ENCODE measurements at regions not wholly inside any gene's neighbourhood (a gene's known extent, or its start where the extent isn't known, plus 50 kb on each side); places are given as distances from the start of the nearest gene placed in this dataset.
A peak's percentile ranks its signal among the peaks of the same experiment; 100 is the strongest.
"Not testable (repeated sequence)": the region's sequence is repeated elsewhere in the genome, so short reads cannot be mapped to it uniquely, and the experiment has no call there.

- no peak overlapping the region for H3K4me3 ChIP-seq (ENCODE audit: low read length)
- DNase-seq (ENCODE audit: low read depth, low spot score): no peak
Observed at GRCh38 chrX:140190441-140191108, 225.3 kb upstream of the CXorf66 start.

DNA sequence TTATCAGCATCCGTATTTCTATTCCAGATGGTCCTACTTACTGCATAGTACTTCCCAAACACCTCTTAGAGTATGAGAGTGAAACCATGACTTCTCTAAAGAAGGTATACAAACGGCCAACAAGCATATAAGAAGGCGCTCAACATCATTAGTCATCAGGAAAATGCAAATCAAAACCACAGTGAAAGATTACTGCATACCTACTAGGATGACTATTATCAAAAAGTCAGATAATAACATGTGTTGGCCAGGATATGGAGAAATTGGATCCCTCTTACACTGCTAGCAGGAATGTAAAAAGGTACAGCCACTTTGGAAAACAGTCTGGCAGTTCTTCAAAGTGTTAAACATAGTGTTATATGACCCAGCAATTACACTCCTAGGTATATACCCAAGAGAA lies 215.3 kb upstream of the CXorf66 start:
- no peak overlapping the region for H3K4me3 ChIP-seq (ENCODE audit: low read length)
- no peak for DNase-seq (ENCODE audit: low read depth, low spot score)

GRCh38 chrX:140177821-140178220 lies 212.5 kb upstream of the CXorf66 start:
- H3K4me3 ChIP-seq (ENCODE audit: low read length): no peak overlapping the region
- DNase-seq (ENCODE audit: low read depth, low spot score): no peak

DNA sequence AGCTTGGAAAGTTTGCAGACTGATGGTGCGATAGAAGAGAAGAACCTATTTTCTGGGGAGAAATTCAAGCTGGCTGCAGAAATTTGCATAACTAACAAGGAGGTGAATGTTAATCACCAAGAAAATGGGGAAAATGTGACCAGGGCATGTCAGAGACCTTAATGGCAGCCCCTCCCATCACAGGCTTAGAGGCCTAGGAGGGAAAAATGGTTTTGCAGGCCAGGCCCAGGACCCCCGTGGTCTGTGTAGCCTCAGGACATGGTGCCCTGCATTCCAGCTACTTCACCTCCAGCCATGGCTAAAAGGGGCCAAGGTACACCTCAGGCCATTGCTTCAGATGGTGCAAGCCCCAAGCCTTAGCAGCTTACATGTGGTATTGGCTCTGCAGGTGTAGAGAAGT lies 207.1 kb upstream of the CXorf66 start:
- DNase-seq (ENCODE audit: low read depth, low spot score): no peak

DNA sequence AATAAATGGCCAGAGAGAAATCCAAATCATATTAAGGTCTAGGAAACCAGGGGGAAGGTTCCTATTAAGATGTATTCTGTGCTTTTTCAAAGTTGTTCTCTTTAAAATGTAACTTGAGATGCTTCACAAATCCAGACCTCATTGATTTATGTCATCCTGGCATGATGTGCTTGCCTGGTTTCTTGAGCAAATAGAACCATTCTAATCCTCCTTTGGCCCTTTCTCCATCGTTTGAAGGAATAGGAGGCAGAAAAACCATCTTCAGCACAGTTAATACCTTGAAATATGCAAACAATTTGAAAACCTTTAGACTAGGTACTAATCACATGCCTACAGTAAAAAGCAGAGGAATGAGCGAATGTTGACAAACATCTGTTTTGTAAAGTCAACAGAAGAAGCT lies 202.2 kb upstream of the CXorf66 start:
- DNase-seq (ENCODE audit: low read depth, low spot score): no peak
- no peak overlapping the region for H3K4me3 ChIP-seq (ENCODE audit: low read length)

More for the DNA sequence above, 207.1 kb upstream of the CXorf66 start:
- H3K4me3 ChIP-seq (ENCODE audit: low read length): no peak overlapping the region

GRCh38 chrX:140165849-140166248 lies 200.5 kb upstream of the CXorf66 start:
- DNase-seq (ENCODE audit: low read depth, low spot score): no peak
- no peak overlapping the region for H3K4me3 ChIP-seq (ENCODE audit: low read length)

- DNase-seq (ENCODE audit: low read depth, low spot score): no peak
Observed at GRCh38 chrX:140164391-140164790, 199.1 kb upstream of the CXorf66 start.

GRCh38 chrX:140163371-140164159 lies 198.2 kb upstream of the CXorf66 start:
- H3K4me3 ChIP-seq (ENCODE audit: low read length): no peak overlapping the region
- DNase-seq (ENCODE audit: low read depth, low spot score): no peak

More at GRCh38 chrX:140164391-140164790, 199.1 kb upstream of the CXorf66 start:
- no peak overlapping the region for H3K4me3 ChIP-seq (ENCODE audit: low read length)

DNA sequence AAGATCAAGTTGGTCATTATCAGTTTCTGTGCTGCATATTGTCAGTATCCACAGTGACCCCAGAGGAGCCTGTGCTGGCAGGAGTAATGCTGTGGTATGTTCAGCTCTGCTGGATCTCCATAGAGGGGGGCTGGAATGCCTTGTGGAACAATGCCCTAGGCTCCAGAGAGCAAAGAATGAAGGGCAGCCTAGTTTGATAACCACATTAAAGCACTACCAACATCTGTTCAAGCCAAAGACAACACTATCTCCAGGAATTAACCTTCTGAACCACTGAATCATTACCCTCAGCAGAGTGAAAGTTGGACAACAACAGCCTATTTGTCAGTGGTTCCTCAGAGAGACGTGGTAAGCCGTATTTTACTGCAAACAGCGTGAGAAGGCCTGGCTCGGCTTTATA lies 192.3 kb upstream of the CXorf66 start:
- no peak for DNase-seq (ENCODE audit: low read depth, low spot score)
- H3K4me3 ChIP-seq (ENCODE audit: low read length): no peak overlapping the region

GRCh38 chrX:140157143-140157542 lies 191.8 kb upstream of the CXorf66 start:
- H3K4me3 ChIP-seq (ENCODE audit: low read length): no peak overlapping the region
- DNase-seq (ENCODE audit: low read depth, low spot score): no peak

DNA sequence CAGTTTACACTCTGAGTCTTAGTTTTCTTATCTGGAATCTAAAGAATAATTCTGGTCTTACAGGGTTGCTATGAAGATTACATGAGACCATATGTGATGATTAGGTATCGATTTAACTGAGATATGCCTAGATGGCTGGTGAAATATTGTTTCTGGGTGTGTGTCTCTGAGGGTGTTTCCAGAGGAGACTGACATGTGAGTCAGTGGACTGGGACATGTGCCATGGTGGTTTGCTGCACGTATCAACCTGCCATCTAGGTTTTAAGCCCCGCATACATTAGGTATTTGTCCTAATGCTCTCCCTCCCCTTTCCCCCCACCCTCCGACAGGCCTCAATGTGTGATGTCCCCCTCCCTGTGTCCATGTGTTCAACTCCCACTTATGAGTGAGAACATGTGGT lies 186.0 kb upstream of the CXorf66 start:
- no peak for DNase-seq (ENCODE audit: low read depth, low spot score)
- H3K4me3 ChIP-seq (ENCODE audit: low read length): no peak overlapping the region

- DNase-seq (ENCODE audit: low read depth, low spot score): no peak
- H3K4me3 ChIP-seq (ENCODE audit: low read length): no peak overlapping the region
Observed at GRCh38 chrX:140149761-140150160, 184.4 kb upstream of the CXorf66 start.

DNA sequence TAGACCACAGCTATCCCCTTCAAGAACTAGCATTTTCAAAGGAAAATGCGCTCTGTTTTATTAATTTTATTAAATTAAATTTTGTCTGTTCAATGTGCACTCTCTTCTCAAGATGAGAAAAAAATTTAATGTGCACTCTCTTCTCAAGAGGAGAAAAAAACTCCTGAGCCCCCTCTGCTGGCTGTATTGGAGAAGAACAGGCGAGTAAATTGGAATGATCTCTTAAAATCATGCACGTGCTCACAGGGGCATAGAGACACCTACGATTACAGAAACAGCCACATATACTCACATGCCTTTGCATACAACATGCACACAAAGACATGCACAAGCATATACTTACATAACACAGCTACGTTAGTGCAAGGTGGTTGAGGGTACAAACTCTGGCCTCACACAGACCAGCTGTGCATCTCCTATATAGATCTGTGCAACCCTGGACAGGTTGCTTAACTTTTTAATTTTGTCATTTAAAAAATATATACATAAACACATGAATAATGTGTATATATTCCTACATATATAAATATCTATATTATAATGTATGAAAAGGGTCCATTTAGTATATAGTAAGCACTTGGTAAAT lies 176.2 kb upstream of the CXorf66 start:
- peak; percentile 22 for DNase-seq (ENCODE audit: low read depth, low spot score)

GRCh38 chrX:140138492-140138891 lies 173.2 kb upstream of the CXorf66 start:
- H3K4me3 ChIP-seq (ENCODE audit: low read length); DNase-seq (ENCODE audit: low read depth, low spot score): not testable (repeated sequence)

More for the DNA sequence above, 176.2 kb upstream of the CXorf66 start:
- H3K4me3 ChIP-seq (ENCODE audit: low read length): no peak overlapping the region

DNA sequence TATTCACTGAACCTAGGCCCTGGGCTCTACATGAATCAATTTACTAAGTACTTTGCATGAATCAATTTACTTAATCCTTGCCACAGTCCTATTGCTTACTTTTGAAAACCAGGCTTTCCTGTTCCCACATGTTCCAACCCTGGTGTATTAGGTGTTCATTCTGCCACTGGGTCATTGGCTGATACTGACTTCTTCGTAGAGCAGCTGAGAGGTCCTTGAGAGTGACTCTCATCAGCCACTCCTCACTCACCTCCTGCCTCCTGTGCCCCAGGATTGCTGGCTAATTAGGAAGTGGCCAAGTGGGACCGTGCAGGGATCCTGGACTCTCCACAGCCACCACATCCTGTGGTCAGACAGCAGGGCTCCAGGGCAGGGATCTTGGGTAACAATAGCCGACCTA lies 172.7 kb upstream of the CXorf66 start:
- H3K4me3 ChIP-seq (ENCODE audit: low read length); DNase-seq (ENCODE audit: low read depth, low spot score): not testable (repeated sequence)

GRCh38 chrX:140132937-140133336 lies 167.6 kb upstream of the CXorf66 start:
- no peak for DNase-seq (ENCODE audit: low read depth, low spot score)
- no peak overlapping the region for H3K4me3 ChIP-seq (ENCODE audit: low read length)

- no peak overlapping the region for H3K4me3 ChIP-seq (ENCODE audit: low read length)
- DNase-seq (ENCODE audit: low read depth, low spot score): no peak
Observed at GRCh38 chrX:140123446-140123845, 158.1 kb upstream of the CXorf66 start.

- H3K4me3 ChIP-seq (ENCODE audit: low read length): not testable (repeated sequence)
Observed at GRCh38 chrX:140114059-140114458, 148.7 kb upstream of the CXorf66 start.

DNA sequence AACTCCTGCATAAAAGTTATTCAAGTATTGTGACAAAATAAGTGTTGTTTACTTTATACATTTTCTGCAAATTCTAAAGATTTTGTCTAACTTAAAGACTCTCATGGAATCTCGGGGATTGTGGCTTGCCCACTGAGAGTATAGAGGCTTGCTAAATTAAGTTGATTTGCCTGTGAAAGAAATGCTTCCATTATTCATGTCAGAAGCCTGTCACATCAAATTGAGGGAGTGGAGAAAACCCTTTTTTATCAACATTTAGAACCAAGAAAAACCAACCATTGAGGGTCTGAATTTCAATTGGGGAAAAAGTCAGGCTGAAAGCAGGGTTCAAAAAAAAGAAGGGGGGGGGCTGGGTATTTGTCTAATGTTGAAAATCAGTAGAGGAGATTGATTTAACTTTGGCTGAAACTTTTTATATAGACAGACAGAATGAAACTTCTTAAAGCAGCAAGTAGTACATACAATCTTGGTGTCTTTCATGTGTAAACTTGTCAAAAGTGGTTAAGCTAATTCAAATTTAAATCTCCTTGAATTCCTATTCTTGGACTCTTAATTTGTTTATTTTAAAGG lies 144.8 kb upstream of the CXorf66 start:
- no peak for DNase-seq (ENCODE audit: low read depth, low spot score)
- no peak overlapping the region for H3K4me3 ChIP-seq (ENCODE audit: low read length)

More at GRCh38 chrX:140114059-140114458, 148.7 kb upstream of the CXorf66 start:
- not testable (repeated sequence) for DNase-seq (ENCODE audit: low read depth, low spot score)

DNA sequence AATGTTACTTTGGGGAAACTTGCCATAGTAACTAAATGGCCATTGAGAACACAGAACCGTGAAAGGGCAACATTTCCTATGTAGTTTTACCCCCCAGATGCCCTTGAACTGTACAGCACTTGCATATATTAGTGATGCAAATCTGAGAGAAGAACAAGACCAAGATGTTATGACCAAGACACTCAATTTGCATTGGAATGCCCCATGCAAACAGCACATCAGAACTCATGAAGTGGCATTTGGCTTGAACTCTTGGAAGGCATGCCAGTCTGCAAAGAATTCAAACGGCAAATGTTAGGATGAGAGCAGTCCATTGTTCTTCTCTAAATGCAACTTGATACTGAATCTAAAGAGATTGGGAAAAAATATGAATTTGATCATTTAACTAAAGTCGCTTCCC lies 139.4 kb upstream of the CXorf66 start:
- no peak overlapping the region for H3K4me3 ChIP-seq (ENCODE audit: low read length)
- no peak for DNase-seq (ENCODE audit: low read depth, low spot score)

Measured in Jurkat, Clone E6-1 (cell line).